BLaER1 (cell line): ENCODE measurements at regions not wholly inside any gene's neighbourhood (a gene's known extent, or its start where the extent isn't known, plus 50 kb on each side); places are given as distances from the start of the nearest gene placed in this dataset.

Experiments
- H3K27ac ChIP-seq: shearing (Covaris generic); formaldehyde crosslinking; 2 replicates; pipeline ENCODE4 v1.8.1; 2022
- H3K27me3 ChIP-seq: shearing (Covaris generic); formaldehyde crosslinking; 2 replicates; pipeline ENCODE4 v1.8.1; 2022
- H3K36me3 ChIP-seq: shearing (Covaris generic); formaldehyde crosslinking; 2 replicates; pipeline ENCODE4 v1.8.1; 2022
- H3K4me1 ChIP-seq: shearing (Covaris generic); formaldehyde crosslinking; 2 replicates; pipeline ENCODE4 v1.8.1; 2022
- H3K4me2 ChIP-seq: shearing (Covaris generic); formaldehyde crosslinking; 2 replicates; pipeline ENCODE4 v1.8.1; 2022
- H3K4me3 ChIP-seq: shearing (Covaris generic); formaldehyde crosslinking; 2 replicates; pipeline ENCODE4 v1.8.1; 2022
- H3K9ac ChIP-seq: shearing (Covaris generic); formaldehyde crosslinking; 2 replicates; pipeline ENCODE4 v1.8.1; 2022
- H3K9me3 ChIP-seq: shearing (Covaris generic); formaldehyde crosslinking; 2 replicates; pipeline ENCODE4 v1.8.1; 2022
- H4K20me1 ChIP-seq: shearing (Covaris generic); formaldehyde crosslinking; 2 replicates; pipeline ENCODE4 v1.8.1; 2022
- Cebpa-rat ChIP-seq: shearing (Covaris generic); IDR thresholded peaks from 2 replicates; pipeline ENCODE4 v1.8.1; 2022

- TF ChIP-seq Cebpa-rat: no peak
- no peaks in the 10 kb centered on the region for H3K36me3 ChIP-seq
- no peaks in the 10 kb centered on the region for H3K9me3 ChIP-seq
- H3K27me3 ChIP-seq: no peaks in the 10 kb centered on the region
- H3K4me3 ChIP-seq: no peak overlapping the region
- no peaks in the 10 kb centered on the region for H4K20me1 ChIP-seq
- no peak overlapping the region for H3K4me2 ChIP-seq
- no peak overlapping the region for H3K27ac ChIP-seq
- no peak overlapping the region for H3K9ac ChIP-seq
- H3K4me1 ChIP-seq: no peaks in the 10 kb centered on the region
These were observed 614.1 kb upstream of the SETBP1 start for GRCh38 chr18:44066541-44066940.

DNA sequence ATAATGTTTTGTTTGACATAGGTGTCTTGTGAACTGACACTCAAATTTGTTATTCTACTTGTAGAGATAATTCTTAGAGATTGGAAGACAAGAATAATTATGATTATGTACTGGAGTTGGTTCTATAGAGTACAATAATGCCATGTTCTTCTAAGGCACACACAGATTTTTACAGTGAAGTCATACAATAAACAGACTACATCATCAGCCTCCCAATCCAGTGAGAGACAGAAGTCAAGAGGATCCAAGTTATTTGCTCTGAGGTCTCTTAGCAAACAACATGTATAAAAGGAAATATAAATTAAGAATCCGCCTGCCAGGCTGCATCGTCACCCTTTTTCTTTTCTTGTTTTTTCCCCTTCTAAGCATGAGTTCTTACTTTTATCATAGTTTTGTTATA is 613.5 kb upstream of the SETBP1 start:
- TF ChIP-seq Cebpa-rat: no peak
- no peak overlapping the region for H3K9ac ChIP-seq
- no peaks in the 10 kb centered on the region for H3K27me3 ChIP-seq
- no peaks in the 10 kb centered on the region for H4K20me1 ChIP-seq
- H3K4me1 ChIP-seq: no peaks in the 10 kb centered on the region
- H3K4me3 ChIP-seq: no peak overlapping the region
- H3K9me3 ChIP-seq: no peaks in the 10 kb centered on the region
- no peaks in the 10 kb centered on the region for H3K36me3 ChIP-seq
- no peak overlapping the region for H3K4me2 ChIP-seq
- H3K27ac ChIP-seq: no peak overlapping the region

DNA sequence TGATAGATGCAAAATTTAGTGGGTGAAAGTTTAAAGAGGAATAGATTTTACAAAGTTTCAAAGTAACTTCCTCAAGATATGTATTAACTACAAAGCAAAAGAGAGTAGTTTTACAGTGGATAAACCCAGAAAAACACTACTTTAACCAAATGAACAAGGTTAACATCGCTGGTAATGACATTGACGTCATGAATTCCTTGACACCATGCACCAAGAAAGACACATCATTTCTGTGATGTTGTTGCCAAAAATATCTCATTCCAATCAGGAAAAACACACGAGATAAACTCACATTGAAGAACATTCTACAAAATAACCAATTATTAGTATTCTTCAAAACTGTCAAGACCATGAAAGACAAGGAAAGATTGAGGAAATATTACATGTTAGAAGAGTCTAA is 605.6 kb upstream of the SETBP1 start:
- no peak overlapping the region for H3K4me3 ChIP-seq
- H3K4me1 ChIP-seq: no peaks in the 10 kb centered on the region

GRCh38 chr18:44079606-44080005 is 601.1 kb upstream of the SETBP1 start:
- Histone ChIP-seq H3K4me2 (no peak overlapping the region), H3K27ac (no peak overlapping the region), H3K36me3 (no peaks in the 10 kb centered on the region), H3K9ac (no peak overlapping the region), H3K27me3 (no peaks in the 10 kb centered on the region), H3K4me1 (no peaks in the 10 kb centered on the region), H4K20me1 (no peaks in the 10 kb centered on the region), H3K9me3 (no peaks in the 10 kb centered on the region), H3K4me3 (no peak overlapping the region)
- TF ChIP-seq Cebpa-rat: no peak

More for the DNA sequence above, 605.6 kb upstream of the SETBP1 start:
- no peak overlapping the region for H3K27ac ChIP-seq
- no peak overlapping the region for H3K9ac ChIP-seq
- H4K20me1 ChIP-seq: no peaks in the 10 kb centered on the region
- no peaks in the 10 kb centered on the region for H3K9me3 ChIP-seq
- no peaks in the 10 kb centered on the region for H3K27me3 ChIP-seq
- no peaks in the 10 kb centered on the region for H3K36me3 ChIP-seq
- no peak for TF ChIP-seq Cebpa-rat
- no peak overlapping the region for H3K4me2 ChIP-seq

- TF ChIP-seq Cebpa-rat: no peak
- Histone ChIP-seq H3K9ac (no peak overlapping the region), H3K4me3 (no peak overlapping the region), H3K9me3 (no peaks in the 10 kb centered on the region), H3K4me1 (no peaks in the 10 kb centered on the region), H3K36me3 (no peaks in the 10 kb centered on the region), H3K4me2 (no peak overlapping the region), H3K27me3 (no peaks in the 10 kb centered on the region), H4K20me1 (no peaks in the 10 kb centered on the region), H3K27ac (no peak overlapping the region)
These were observed 600.6 kb upstream of the SETBP1 start for GRCh38 chr18:44080054-44080453.

DNA sequence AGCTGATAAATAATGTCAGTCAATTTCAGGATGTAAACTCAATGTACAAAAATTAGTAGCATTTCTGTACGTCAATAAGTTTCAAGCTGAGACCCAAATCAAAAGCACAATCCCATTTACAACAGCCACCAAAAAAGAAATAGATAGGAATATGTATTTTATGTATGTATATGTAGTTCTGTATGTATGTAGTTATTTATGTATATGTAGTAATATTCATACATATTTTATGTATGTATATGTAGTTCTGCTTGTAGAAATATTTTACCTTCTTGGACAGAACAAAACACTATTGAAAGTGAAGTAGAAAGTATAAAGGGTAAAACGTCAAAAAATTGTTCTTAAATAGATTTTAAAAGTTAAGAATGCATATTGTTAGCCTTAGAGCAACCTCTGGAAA is 591.0 kb upstream of the SETBP1 start:
- no peak overlapping the region for H3K27ac ChIP-seq
- H3K4me1 ChIP-seq: no peaks in the 10 kb centered on the region
- H3K36me3 ChIP-seq: no peaks in the 10 kb centered on the region
- no peak overlapping the region for H3K9ac ChIP-seq
- no peaks in the 10 kb centered on the region for H3K9me3 ChIP-seq
- no peaks in the 10 kb centered on the region for H4K20me1 ChIP-seq
- TF ChIP-seq Cebpa-rat: no peak
- no peak overlapping the region for H3K4me3 ChIP-seq
- H3K27me3 ChIP-seq: no peaks in the 10 kb centered on the region
- H3K4me2 ChIP-seq: no peak overlapping the region

DNA sequence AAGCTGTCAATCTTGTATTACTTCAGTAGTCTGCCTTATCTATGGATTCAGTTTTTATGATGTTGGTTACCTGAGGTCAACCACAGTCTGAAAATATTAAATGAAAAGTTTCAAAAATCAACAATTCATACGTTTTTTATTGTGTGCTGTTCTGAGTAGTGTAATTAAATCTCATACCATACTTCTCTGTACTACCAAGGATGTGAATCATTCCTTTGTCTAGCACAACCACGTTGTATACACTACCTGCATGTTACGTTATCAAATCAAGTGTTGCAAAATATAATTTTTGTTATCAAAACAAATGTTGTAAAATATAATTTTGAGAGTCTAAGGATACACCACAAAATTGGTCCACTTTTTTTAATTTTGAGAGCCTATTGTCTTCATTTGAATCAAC is 590.2 kb upstream of the SETBP1 start:
- Histone ChIP-seq H3K4me1 (no peaks in the 10 kb centered on the region), H3K27ac (no peak overlapping the region), H4K20me1 (no peaks in the 10 kb centered on the region), H3K4me3 (no peak overlapping the region), H3K9ac (no peak overlapping the region), H3K36me3 (no peaks in the 10 kb centered on the region), H3K27me3 (no peaks in the 10 kb centered on the region), H3K4me2 (no peak overlapping the region), H3K9me3 (no peaks in the 10 kb centered on the region)
- no peak for TF ChIP-seq Cebpa-rat

DNA sequence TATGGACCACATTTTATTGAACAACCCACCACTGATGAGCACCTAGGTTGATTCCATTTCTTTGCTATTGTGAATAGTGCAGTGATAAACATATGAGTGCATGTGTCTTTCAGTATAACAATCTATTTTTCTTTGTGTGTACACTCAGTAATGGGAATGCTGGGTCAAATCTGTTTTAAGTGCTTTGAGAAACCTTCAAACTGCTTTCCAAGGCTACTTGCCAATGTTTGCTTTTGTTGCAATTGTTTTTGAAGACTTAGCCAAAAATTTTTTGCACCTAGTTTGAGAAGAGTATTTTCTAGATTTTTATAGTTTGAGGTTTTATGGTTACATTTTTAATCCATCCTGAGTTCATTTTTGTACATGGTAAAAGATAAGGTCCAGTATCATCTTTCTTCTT is 587.4 kb upstream of the SETBP1 start:
- Histone ChIP-seq H3K36me3 (no peaks in the 10 kb centered on the region), H3K4me3 (no peak overlapping the region), H3K4me2 (no peak overlapping the region), H4K20me1 (no peaks in the 10 kb centered on the region), H3K9me3 (no peaks in the 10 kb centered on the region), H3K9ac (no peak overlapping the region), H3K4me1 (no peaks in the 10 kb centered on the region), H3K27me3 (no peaks in the 10 kb centered on the region), H3K27ac (no peak overlapping the region)
- TF ChIP-seq Cebpa-rat: no peak

- Histone ChIP-seq H3K27me3 (no peaks in the 10 kb centered on the region), H3K9ac (no peak overlapping the region), H3K4me2 (no peak overlapping the region), H3K36me3 (no peaks in the 10 kb centered on the region), H4K20me1 (no peaks in the 10 kb centered on the region), H3K27ac (no peak overlapping the region), H3K4me3 (no peak overlapping the region), H3K9me3 (peaks cover 10% of the 10 kb centered on the region; the same call in 1 of the 2 replicates), H3K4me1 (no peaks in the 10 kb centered on the region)
- TF ChIP-seq Cebpa-rat: no peak
These were observed 584.7 kb upstream of the SETBP1 start for GRCh38 chr18:44096016-44096415.

- no peak overlapping the region for H3K27ac ChIP-seq
- TF ChIP-seq Cebpa-rat: no peak
- no peak overlapping the region for H3K4me3 ChIP-seq
- no peaks in the 10 kb centered on the region for H3K36me3 ChIP-seq
- H3K27me3 ChIP-seq: no peaks in the 10 kb centered on the region
- H3K9me3 ChIP-seq: peaks cover 10% of the 10 kb centered on the region; the same call in 1 of the 2 replicates
- H3K4me1 ChIP-seq: no peaks in the 10 kb centered on the region
- no peak overlapping the region for H3K9ac ChIP-seq
- H3K4me2 ChIP-seq: no peak overlapping the region
- no peaks in the 10 kb centered on the region for H4K20me1 ChIP-seq
These were observed 582.1 kb upstream of the SETBP1 start for GRCh38 chr18:44098551-44099098.

- Histone ChIP-seq H3K4me1 (no peaks in the 10 kb centered on the region), H3K9ac (no peak overlapping the region)
- TF ChIP-seq Cebpa-rat: no peak
These were observed 573.5 kb upstream of the SETBP1 start for GRCh38 chr18:44107187-44107586.

More at GRCh38 chr18:44107187-44107586, 573.5 kb upstream of the SETBP1 start:
- no peaks in the 10 kb centered on the region for H3K36me3 ChIP-seq
- no peaks in the 10 kb centered on the region for H4K20me1 ChIP-seq
- no peak overlapping the region for H3K4me2 ChIP-seq
- H3K27me3 ChIP-seq: no peaks in the 10 kb centered on the region
- no peak overlapping the region for H3K27ac ChIP-seq
- no peaks in the 10 kb centered on the region for H3K9me3 ChIP-seq
- H3K4me3 ChIP-seq: no peak overlapping the region
